ENCODE measurements at regions not wholly inside any gene's neighbourhood (a gene's known extent, or its start where the extent isn't known, plus 50 kb on each side); places are given as distances from the start of the nearest gene placed in this dataset.
"Not testable (repeated sequence)": the region's sequence is repeated elsewhere in the genome, so short reads cannot be mapped to it uniquely, and the experiment has no call there.

- no peak for DNase-seq
Measured at GRCh38 chr7:109616551-109617069, 1046.9 kb downstream of the DNAJB9 start.

- no peak for DNase-seq
Measured at GRCh38 chr7:109622320-109622719, 1052.6 kb downstream of the DNAJB9 start.

GRCh38 chr7:109632890-109633289, 1063.2 kb downstream of the DNAJB9 start:
- DNase-seq, result not testable (repeated sequence)

- DNase-seq, result no peak
Measured at GRCh38 chr7:109635374-109635773, 1065.7 kb downstream of the DNAJB9 start.

GRCh38 chr7:109637428-109637990, 1067.8 kb downstream of the DNAJB9 start:
- no peak for DNase-seq

GRCh38 chr7:109638321-109638720, 1068.6 kb downstream of the DNAJB9 start:
- no peak for DNase-seq

GRCh38 chr7:109639561-109639960, 1069.9 kb downstream of the DNAJB9 start:
- DNase-seq, result no peak

GRCh38 chr7:109641445-109641844, 1071.8 kb downstream of the DNAJB9 start:
- no peak for DNase-seq

- no peak for DNase-seq
Measured at GRCh38 chr7:109646124-109646523, 1076.5 kb downstream of the DNAJB9 start.

- DNase-seq, result not testable (repeated sequence)
Measured at GRCh38 chr7:109646594-109646993, 1076.9 kb downstream of the DNAJB9 start.

GRCh38 chr7:109647263-109647662, 1077.6 kb downstream of the DNAJB9 start:
- not testable (repeated sequence) for DNase-seq

- no peak for DNase-seq
Measured at GRCh38 chr7:109659261-109659660, 1089.6 kb downstream of the DNAJB9 start.

- no peak for DNase-seq
Measured at GRCh38 chr7:109660401-109660800, 1090.7 kb downstream of the DNAJB9 start.

- no peak for DNase-seq
Measured at GRCh38 chr7:109663806-109664205, 1094.1 kb downstream of the DNAJB9 start.

GRCh38 chr7:109687269-109687668, 1117.6 kb downstream of the DNAJB9 start:
- DNase-seq, result not testable (repeated sequence)

- not testable (repeated sequence) for DNase-seq
Measured at GRCh38 chr7:109692613-109693012, 1122.9 kb downstream of the DNAJB9 start.

- DNase-seq, result no peak
Measured at GRCh38 chr7:109694149-109695071, 1124.7 kb downstream of the DNAJB9 start.

GRCh38 chr7:109695419-109695818, 1125.7 kb downstream of the DNAJB9 start:
- DNase-seq, result no peak

GRCh38 chr7:109696723-109697122, 1127.0 kb downstream of the DNAJB9 start:
- no peak for DNase-seq

- no peak for DNase-seq
Measured at GRCh38 chr7:109699661-109700060, 1130.0 kb downstream of the DNAJB9 start.

- DNase-seq, result no peak
Measured at GRCh38 chr7:109713366-109713765, 1143.7 kb downstream of the DNAJB9 start.

GRCh38 chr7:109719359-109719758, 1149.7 kb downstream of the DNAJB9 start:
- DNase-seq, result not testable (repeated sequence)

- DNase-seq, result no peak
Measured at GRCh38 chr7:109734601-109735000, 1164.9 kb downstream of the DNAJB9 start.

Data from amygdala (tissue), 56 donors.